ENCODE measurements at regions not wholly inside any gene's neighbourhood (a gene's known extent, or its start where the extent isn't known, plus 50 kb on each side); places are given as distances from the start of the nearest gene placed in this dataset.

GRCh38 chr1:36692465-36693160, 209.9 kb upstream of the CSF3R start:
- TF ChIP-seq TCF12 (IDR thresholded peaks at IDR 0.05; ENCODE audit: low read depth, low read length) = no peak
- TF ChIP-seq KDM5A (IDR thresholded peaks at IDR 0.05; ENCODE audit: low read length) = no peak
- no peak for TF ChIP-seq CTCF (IDR thresholded peaks at IDR 0.05; ENCODE audit: control extremely low read depth in 1 of 3, insufficient read depth in 1 of 3, low read depth in 1 of 3, low read length in 3 of 3)
- TF ChIP-seq JUN (IDR thresholded peaks at IDR 0.05; ENCODE audit: low read depth, low read length) = no peak
- TF ChIP-seq EZH2 (IDR thresholded peaks at IDR 0.05; ENCODE audit: low read depth, low read length, severe bottlenecking) = no peak
- TF ChIP-seq ATF3 (IDR thresholded peaks at IDR 0.05; ENCODE audit: insufficient read depth, low read depth, low read length) = no peak

Data from H1 (cell line).